ENCODE measurements at regions not wholly inside any gene's neighbourhood (a gene's known extent, or its start where the extent isn't known, plus 50 kb on each side); places are given as distances from the start of the nearest gene placed in this dataset.

DNA sequence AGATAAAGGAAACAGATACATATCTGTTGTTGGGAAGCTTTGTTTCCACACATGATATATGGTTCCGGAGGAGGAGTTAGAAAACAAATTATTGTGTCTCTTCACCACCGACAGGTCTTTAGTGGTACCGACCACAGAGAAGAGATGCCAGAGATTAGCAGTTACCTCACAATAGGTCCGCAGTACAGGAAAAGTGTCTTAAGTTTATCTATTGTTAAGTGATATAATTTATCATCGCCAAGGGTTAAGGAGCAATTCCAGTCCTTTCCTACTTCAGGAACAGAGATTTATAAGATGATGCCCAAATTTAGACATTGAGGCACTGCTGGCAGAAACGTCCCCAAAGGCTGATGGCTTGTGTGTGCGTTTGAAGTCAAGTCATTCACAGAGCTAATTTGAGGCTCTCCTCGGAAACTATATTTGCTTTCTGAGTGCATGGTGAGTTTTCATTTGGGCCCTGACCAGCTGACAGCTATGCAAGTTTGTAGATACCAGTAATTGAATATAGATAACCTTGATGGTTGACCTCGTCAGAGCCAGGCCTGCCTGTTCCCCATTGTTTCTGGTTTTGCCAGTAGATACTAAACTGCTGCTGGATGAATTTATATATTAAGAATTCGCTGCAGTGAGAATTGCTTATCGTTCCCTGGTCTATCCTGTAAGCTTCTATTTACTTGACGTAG lies 196.4 kb upstream of the IRX3 start:
- Mint-ChIP-seq H3K36me3 (no peaks in the 10 kb centered on the region), H3K9me3 (peaks cover 0 to 8% of the 10 kb centered on the region in 2 donors), H3K27ac (no peak overlapping the region)
- ATAC-seq (no peak), DNase-seq (ENCODE audit: low spot score in 2 of 2) (no peak)

DNA sequence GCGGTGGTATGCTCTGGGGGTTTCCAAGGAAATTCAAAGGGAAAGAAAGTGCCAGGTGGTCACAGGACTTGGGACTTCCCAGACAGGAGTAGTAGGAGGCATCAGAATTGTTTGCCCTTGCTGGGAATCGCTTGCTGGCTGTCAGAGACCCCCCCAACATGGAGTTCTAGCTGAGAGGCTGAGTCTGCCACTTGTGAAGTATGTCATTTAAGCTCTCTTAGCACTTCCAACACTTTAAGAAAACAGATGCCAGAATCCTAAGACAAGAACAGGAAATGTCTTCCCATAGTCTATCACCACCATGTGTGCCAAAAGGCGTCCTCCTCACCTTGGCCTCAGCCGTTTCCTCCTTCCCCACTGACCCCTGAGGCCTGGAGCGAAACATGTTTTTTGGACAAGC lies 193.8 kb upstream of the IRX3 start:
- Mint-ChIP-seq H3K36me3 (no peaks in the 10 kb centered on the region), H3K27ac (no peak overlapping the region), H3K9me3 (peaks cover 0 to 8% of the 10 kb centered on the region in 2 donors)
- ATAC-seq (no peak), DNase-seq (ENCODE audit: low spot score in 2 of 2) (no peak)

DNA sequence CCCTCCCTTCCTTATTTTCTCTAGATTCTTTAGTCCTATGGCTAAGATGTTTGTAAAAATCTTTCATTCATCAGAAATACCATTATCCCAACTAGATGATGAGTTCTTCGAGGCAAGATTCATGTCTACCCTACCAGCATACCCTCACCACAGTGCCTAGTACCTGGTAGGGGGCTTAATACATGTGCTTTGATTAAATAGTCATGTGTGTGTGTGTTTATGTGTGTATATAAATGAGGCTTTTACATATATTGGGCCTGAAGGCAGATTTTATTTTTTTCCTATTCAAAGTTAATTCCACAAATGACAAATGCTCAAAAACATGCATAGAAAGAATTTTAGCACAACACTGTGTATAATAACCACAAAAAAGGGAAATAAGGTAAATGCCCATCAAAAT lies 193.0 kb upstream of the IRX3 start:
- DNase-seq (ENCODE audit: low spot score in 2 of 2) (no peak), ATAC-seq (no peak)
- Mint-ChIP-seq H3K9me3 (peaks cover 4 to 11% of the 10 kb centered on the region in 2 donors), H3K36me3 (no peaks in the 10 kb centered on the region), H3K27ac (no peak overlapping the region)

DNA sequence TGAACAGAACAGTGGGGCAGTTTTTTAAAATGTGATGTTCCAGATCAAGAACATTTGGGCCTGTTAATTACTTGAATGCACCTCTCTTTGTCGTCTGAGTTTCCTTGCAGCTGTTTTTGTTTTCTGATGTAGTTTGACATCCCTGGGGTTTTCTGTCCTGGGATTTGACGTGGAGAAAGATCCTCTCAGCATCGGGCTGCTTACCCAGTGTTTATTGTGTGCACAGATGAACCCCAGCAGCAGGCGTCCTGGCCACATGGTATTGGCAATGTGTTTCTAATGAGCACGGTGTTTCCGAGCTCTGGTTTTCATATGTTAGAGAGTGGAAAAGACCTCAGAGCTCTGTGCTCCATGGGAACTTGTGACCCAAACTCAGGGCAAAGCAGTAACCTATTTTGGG lies 191.1 kb upstream of the IRX3 start:
- Mint-ChIP-seq H3K27ac (no peak overlapping the region), H3K9me3 (peaks cover 4 to 11% of the 10 kb centered on the region in 2 donors), H3K36me3 (no peaks in the 10 kb centered on the region)
- ATAC-seq (no peak), DNase-seq (ENCODE audit: low spot score in 2 of 2) (no peak)

DNA sequence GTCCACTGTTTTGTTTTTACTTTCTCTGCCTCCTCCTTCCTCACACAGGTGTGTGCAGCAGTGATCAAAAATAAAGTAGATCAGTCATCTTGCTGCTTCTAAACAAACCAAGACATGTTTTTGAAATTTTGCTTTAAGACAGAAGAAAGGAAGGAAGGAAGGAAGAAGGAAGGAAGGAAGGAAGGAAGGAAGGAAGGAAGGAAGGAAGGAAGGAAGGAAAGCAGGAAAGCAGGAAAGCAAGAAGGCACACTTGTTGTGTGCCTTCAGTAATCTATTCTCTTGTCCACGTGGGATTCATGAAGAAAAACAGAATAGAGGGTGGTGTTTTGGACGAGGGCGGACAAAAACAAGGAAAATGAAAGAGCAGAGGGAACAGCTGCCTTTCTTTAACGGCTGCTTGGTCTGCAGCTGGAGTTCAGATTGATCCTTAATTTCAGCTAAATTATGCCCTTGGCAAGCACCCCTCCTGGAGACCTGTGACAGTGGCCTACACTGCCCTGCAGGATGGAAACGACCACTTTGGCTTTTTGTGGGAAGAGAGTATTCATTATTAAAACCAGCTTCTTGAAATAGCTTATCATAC lies 188.5 kb upstream of the IRX3 start:
- Mint-ChIP-seq H3K9me3 (peaks cover 4 to 8% of the 10 kb centered on the region in 2 donors), H3K36me3 (no peaks in the 10 kb centered on the region), H3K27ac (no peak overlapping the region)
- ATAC-seq: no peak
- no peak for DNase-seq (ENCODE audit: low spot score in 2 of 2)

DNA sequence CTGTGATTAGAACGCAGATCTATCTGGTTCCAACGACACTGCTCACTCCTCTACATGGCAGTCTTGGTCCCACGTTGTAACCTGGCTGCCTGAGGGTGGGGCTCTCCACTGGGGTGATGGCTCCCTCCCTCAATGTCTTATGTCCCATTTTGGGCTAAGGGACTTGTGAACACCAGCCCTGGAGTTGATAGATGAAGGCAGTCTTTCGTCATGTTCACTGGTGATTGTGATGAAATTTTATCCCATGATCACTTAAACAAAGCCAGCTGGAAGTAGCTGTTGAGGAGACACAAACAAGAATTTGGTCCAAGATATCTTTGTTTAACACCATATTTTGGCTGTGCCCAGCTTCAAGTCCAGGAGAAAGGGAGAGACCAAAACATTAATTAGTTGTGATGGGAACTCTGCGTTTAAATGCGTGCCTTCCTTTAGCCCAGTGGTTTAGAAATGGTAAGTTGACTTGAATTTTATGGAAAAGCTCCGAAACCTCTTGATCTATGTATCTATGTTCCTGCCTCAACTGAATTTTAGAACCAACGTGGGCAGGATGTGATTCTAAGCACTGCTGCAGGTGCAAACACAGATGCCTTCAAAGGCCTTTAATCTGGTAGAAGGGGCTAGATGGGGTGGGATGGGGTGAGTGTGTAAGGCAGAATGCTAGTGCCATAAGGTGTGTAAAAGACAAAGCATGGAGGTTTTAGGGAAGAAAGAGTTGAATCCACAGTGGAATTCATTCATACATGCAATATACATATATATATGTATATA lies 186.8 kb upstream of the IRX3 start:
- peaks cover 3 to 4% of the 10 kb centered on the region in 2 donors for H3K9me3 Mint-ChIP-seq
- no peaks in the 10 kb centered on the region for H3K36me3 Mint-ChIP-seq
- H3K27ac Mint-ChIP-seq: no peak overlapping the region
- DNase-seq (ENCODE audit: low spot score in 2 of 2): no peak
- ATAC-seq: no peak

DNA sequence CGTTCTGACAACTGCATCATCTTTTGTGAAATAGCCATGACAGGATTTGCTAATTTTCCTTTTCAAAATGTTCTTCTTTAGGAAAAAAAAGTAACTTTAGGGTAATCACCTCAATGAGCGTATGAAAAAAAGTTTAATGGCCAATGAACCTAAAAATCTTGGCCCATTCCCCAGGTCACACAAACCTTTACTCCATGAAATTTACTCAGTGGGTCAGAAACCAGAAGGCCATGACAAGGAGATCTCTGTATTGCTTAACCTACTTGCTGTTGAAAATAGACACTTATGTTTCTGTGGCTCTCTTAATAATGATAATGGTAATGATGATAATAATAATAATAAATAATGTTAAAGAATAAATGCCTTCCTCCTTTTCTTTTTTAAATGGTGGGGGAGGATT lies 180.8 kb upstream of the IRX3 start:
- Mint-ChIP-seq H3K9me3 (peaks cover 19 to 23% of the 10 kb centered on the region in 2 donors), H3K36me3 (no peaks in the 10 kb centered on the region), H3K27ac (no peak overlapping the region)
- ATAC-seq: no peak
- DNase-seq (ENCODE audit: low spot score in 2 of 2): no peak

DNA sequence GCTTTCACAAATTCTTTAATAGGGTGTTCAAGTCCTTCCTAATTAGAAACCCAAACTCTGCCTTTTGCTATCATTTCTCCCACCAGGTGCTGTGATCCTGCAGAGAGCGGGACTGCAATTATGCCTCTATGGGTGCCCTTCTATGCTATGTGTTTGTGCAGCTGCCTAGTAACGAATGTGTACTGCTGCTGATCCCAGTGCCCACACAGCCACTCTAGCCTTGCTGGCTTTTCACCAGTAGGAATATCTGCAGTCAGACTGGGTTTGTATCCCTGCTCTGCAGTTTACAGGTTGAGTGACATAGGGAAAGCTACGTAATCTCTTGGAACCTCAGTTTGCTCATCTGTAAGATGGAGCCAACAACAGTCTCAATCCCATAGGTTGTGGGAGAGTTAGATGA lies 179.6 kb upstream of the IRX3 start:
- DNase-seq (ENCODE audit: low spot score in 2 of 2): no peak
- H3K27ac Mint-ChIP-seq: no peak overlapping the region
- no peak for ATAC-seq
- H3K36me3 Mint-ChIP-seq: no peaks in the 10 kb centered on the region
- H3K9me3 Mint-ChIP-seq: peaks cover 19 to 23% of the 10 kb centered on the region in 2 donors

DNA sequence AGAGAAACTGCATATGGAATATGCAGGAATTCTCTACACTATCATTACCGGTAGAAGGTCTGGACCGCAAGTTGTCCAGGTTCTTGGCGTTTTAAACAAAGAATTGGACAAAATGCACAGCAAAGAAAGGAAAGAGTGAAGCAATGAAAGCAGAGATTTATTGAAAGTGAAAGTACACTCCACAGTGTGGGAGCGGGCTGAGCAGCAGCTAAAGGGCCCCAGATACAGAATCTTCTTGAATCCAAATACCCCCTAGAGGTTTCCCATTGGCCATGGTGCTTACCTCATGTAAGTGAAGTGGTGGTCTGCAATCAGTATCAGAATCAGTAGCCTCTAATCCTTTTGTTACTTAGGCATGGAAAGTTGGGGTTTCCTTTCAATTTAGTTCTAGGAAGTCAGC lies 178.5 kb upstream of the IRX3 start:
- no peak for ATAC-seq
- no peak for DNase-seq (ENCODE audit: low spot score in 2 of 2)
- Mint-ChIP-seq H3K27ac (no peak overlapping the region), H3K36me3 (no peaks in the 10 kb centered on the region), H3K9me3 (peaks cover 19 to 23% of the 10 kb centered on the region in 2 donors)

DNA sequence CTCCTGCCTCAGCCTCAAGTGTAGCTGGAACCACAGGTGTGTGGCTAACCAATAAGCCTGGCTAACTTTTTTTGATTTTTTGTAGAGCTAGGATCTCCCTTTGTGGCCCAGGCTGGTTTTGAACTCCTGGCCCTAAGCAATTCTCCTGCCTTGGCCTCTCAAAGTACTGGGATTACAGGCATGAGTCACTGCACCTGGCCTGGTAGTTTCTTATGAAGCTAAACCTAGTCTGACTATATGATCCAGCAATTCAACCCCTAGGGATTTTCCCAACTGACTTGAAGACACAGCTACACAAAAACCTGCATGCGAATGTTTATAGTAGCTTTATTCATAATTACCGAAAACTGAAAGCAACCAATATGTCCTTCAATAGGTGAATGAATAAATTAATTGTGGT lies 176.2 kb upstream of the IRX3 start:
- Mint-ChIP-seq H3K36me3 (no peaks in the 10 kb centered on the region), H3K9me3 (peaks cover 19 to 23% of the 10 kb centered on the region in 2 donors), H3K27ac (no peak overlapping the region)
- DNase-seq (ENCODE audit: low spot score in 2 of 2) (no peak), ATAC-seq (no peak)

DNA sequence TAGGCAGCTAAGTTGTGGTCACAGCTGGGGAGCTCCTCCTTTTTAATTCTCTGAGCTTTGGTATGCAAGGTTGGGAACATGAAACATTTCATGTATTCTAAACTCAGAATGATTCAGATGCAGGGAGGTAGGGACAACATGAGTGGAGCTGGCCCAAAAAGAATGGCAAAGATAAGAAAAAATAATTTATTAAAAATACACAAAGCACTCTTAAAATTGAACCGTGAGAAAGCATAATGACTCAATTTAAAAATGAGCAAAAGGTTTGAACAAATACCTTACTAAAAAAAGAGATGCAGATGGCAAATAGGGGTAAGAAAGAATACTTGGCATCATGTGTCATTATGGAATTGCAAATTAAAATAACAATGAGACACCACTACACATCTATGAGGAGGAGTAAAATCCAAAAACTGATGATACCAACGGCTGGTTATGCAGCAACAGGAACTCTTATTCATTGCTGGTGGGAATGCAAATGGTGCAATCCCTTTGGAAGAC lies 175.6 kb upstream of the IRX3 start:
- Mint-ChIP-seq H3K36me3 (no peaks in the 10 kb centered on the region), H3K27ac (no peak overlapping the region), H3K9me3 (peaks cover 19 to 23% of the 10 kb centered on the region in 2 donors)
- DNase-seq (ENCODE audit: low spot score in 2 of 2) (no peak), ATAC-seq (no peak)

DNA sequence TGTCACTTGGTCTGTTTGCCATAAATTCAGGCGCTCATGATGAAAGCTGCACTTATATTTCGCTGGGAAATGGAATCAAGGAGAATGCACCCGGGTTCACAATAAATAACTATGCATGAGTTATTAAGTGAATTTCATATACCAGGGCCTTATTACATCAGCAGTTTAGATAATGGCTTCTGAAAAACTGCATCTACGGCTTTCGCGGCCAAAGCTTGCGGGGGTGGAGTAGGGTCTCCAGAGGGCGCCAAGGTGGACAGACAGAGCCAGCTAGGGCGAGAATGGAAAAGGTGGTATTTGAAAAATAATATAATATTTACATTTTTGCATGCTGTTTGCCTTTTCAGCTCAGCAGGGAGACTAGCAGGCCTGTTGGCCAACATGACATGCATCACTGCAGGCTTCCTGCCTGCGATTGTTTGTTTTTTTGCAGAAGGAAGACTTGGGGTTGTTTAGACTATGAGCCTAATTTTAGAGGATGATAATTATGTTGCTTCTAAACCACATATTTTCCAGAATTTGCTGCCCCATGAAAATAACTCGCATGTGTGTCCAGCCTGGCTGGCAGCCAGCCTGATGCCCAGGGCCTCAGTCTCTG lies 173.8 kb upstream of the IRX3 start:
- no peaks in the 10 kb centered on the region for H3K36me3 Mint-ChIP-seq
- H3K27ac Mint-ChIP-seq: no peak overlapping the region
- DNase-seq (ENCODE audit: low spot score in 2 of 2): no peak
- ATAC-seq: no peak
- H3K9me3 Mint-ChIP-seq: peaks cover 19 to 20% of the 10 kb centered on the region in 2 donors

DNA sequence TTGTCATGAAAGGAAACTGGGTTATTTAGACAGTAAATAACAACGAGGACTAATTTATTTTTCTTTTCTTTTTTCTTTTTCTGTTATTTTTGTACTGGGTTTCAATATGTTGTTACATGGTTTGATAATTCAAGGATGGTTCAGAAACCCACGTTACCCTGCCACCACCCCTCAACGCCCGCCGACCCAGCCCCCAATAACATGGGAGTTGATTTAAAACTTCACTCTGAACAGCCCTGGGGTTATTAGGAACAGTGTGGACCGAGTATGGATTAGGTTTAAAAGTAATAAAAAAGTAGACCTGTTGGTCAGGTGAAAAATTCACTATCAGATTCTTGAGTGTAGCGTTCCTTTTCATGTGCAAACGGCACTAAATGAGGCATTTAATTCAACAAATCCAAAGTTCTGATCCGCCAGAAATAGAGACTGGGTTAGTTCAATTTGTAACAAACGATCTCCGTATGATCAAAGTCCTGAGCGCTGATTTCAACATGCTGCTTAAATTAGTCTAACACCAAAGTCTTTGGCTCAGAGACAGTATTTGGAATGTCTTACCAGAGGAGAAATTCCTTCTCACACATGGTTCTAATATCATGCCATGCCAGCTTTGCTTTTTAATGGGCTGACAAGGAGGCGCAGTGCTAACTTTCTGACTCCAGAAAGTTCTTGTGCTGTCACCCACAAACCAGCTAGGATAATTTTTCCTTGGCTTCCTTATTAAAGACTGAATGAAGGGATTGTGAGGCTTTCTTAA lies 173.1 kb upstream of the IRX3 start:
- ATAC-seq: no peak
- Mint-ChIP-seq H3K27ac (no peak overlapping the region), H3K36me3 (no peaks in the 10 kb centered on the region), H3K9me3 (peaks cover 14 to 15% of the 10 kb centered on the region in 2 donors)
- no peak for DNase-seq (ENCODE audit: low spot score in 2 of 2)

DNA sequence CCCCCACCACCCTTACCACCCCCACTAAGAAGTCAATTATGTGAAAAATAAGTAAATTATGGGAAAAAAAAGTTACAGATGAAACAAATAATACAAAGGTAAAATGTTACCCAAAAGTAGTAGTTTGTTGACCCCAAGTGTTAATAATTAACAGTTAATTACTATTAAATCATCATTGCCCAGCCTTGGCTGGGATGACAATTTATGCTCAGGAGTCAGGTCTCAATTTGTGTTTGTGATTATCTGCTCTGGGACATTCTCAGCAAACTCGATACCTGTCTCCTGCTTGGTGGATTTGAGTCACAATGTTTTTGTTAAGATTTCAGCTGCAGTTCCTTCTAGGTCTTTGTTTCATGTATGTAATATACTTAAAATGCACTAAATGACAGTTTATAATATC lies 172.3 kb upstream of the IRX3 start:
- ATAC-seq (no peak), DNase-seq (ENCODE audit: low spot score in 2 of 2) (no peak)
- H3K27ac Mint-ChIP-seq: no peak overlapping the region
- peaks cover 7 to 8% of the 10 kb centered on the region in 2 donors for H3K9me3 Mint-ChIP-seq
- H3K36me3 Mint-ChIP-seq: no peaks in the 10 kb centered on the region

DNA sequence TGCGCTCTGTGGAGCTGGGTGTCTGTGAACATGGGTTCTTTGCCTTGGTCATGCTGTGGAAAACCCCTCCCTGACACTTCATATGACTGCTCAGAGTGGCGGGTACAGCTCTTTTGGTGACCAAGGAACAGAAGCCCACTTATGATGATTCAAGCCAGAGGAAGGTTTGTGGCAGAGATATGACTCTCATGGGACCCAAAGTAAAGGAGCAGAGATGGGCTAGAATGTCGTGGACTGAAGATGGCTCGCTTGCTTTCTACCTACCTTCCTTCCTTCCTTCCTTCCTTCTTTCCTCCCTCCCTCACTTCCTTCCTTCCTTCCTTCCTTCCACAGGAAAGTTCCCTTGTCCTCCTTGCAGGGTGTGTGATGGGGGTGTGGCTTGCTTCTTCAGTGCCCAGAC lies 169.7 kb upstream of the IRX3 start:
- Mint-ChIP-seq H3K36me3 (no peaks in the 10 kb centered on the region), H3K9me3 (no peaks in the 10 kb centered on the region), H3K27ac (no peak overlapping the region)
- DNase-seq (ENCODE audit: low spot score in 2 of 2): no peak
- ATAC-seq: no peak

DNA sequence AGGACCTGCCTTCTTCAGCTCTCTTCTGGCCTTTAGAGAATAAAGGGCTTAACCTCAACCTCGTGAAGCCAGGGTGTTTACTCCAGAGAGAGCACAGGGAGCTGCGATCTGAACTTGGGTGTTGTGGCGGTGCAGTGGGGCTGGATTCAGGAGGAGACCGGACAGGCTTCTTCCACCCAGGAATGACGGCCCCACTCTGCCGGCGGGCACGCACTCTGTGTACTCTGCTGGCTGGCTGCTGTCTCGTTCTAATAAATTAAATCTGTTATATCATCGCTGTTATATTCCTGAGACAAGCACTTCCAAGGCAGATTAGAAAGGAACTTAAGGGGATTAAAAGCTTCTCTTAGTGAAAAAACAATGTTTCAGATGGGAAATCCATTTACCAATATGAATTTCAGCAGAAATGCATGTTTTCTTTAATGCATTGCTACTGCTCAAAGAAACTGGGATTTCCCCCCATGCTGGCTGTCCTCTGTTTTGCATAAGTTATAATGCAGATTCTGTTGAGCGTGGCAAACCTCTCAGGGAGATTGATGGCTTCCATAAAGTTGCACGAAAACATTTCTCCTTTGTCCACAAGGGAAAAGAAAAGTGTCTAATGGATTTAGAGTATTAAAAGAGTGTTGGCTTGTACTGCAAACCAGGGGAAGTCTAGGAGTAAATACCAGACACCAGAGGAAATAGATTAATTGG lies 168.6 kb upstream of the IRX3 start:
- Mint-ChIP-seq H3K9me3 (no peaks in the 10 kb centered on the region), H3K36me3 (no peaks in the 10 kb centered on the region), H3K27ac (no peak overlapping the region)
- ATAC-seq: no peak
- DNase-seq (ENCODE audit: low spot score in 2 of 2): no peak

Measured in activated naive CD4-positive, alpha-beta T cell treated with anti-CD3 and anti-CD28 coated beads, Interleukin-2, amount 50 U/mL, for 72 hours (primary cell).